HG03060 (cell line): ENCODE measurements at regions not wholly inside any gene's neighbourhood (a gene's known extent, or its start where the extent isn't known, plus 50 kb on each side); places are given as distances from the start of the nearest gene placed in this dataset.
"Not testable (repeated sequence)": the region's sequence is repeated elsewhere in the genome, so short reads cannot be mapped to it uniquely, and the experiment has no call there.

Experiments
- ATAC-seq: cut with Tn5 transposase; IDR thresholded peaks from one replicate; pipeline ENCODE4 v1.9.1; 2021; ENCODE audit warnings: low read depth, moderate number of reproducible peaks; ENCODE audit not compliant: unreplicated experiment

GRCh38 chr6:168948990-168949531 lies 304.6 kb downstream of the THBS2 start:
- no peak for ATAC-seq

GRCh38 chr6:168948002-168948401 lies 305.6 kb downstream of the THBS2 start:
- no peak for ATAC-seq

- ATAC-seq = no peak
These were observed 310.3 kb downstream of the THBS2 start for GRCh38 chr6:168943231-168943905.

GRCh38 chr6:168942646-168943045 lies 311.0 kb downstream of the THBS2 start:
- ATAC-seq = no peak

- no peak for ATAC-seq
These were observed 312.6 kb downstream of the THBS2 start for GRCh38 chr6:168941036-168941435.

GRCh38 chr6:168939796-168940195 lies 313.9 kb downstream of the THBS2 start:
- ATAC-seq = no peak

GRCh38 chr6:168939041-168939440 lies 314.6 kb downstream of the THBS2 start:
- no peak for ATAC-seq

GRCh38 chr6:168938546-168938945 lies 315.1 kb downstream of the THBS2 start:
- ATAC-seq = no peak

- no peak for ATAC-seq
These were observed 316.6 kb downstream of the THBS2 start for GRCh38 chr6:168937054-168937453.

GRCh38 chr6:168935628-168936010 lies 318.0 kb downstream of the THBS2 start:
- no peak for ATAC-seq

GRCh38 chr6:168934660-168935627 lies 318.7 kb downstream of the THBS2 start:
- no peak for ATAC-seq

GRCh38 chr6:168932171-168932570 lies 321.5 kb downstream of the THBS2 start:
- not testable (repeated sequence) for ATAC-seq

GRCh38 chr6:168931072-168931471 lies 322.6 kb downstream of the THBS2 start:
- not testable (repeated sequence) for ATAC-seq

- no peak for ATAC-seq
These were observed 323.7 kb downstream of the THBS2 start for GRCh38 chr6:168929871-168930450.

GRCh38 chr6:168928012-168928411 lies 325.6 kb downstream of the THBS2 start:
- no peak for ATAC-seq

- ATAC-seq = no peak
These were observed 326.6 kb downstream of the THBS2 start for GRCh38 chr6:168927026-168927425.

- ATAC-seq = no peak
These were observed 327.3 kb downstream of the THBS2 start for GRCh38 chr6:168926306-168926705.

GRCh38 chr6:168925671-168926070 lies 328.0 kb downstream of the THBS2 start:
- no peak for ATAC-seq

GRCh38 chr6:168923171-168923570 lies 330.5 kb downstream of the THBS2 start:
- no peak for ATAC-seq

GRCh38 chr6:168922436-168922835 lies 331.2 kb downstream of the THBS2 start:
- ATAC-seq = no peak

- ATAC-seq = no peak
These were observed 333.4 kb downstream of the THBS2 start for GRCh38 chr6:168920289-168920688.
